Neural cell (in vitro differentiated cells): ENCODE measurements at regions not wholly inside any gene's neighbourhood (a gene's known extent, or its start where the extent isn't known, plus 50 kb on each side); places are given as distances from the start of the nearest gene placed in this dataset.

Experiments used
- CTCF ChIP-seq: fragments of 450-650 bp; IDR thresholded peaks from 2 replicates; pipeline ENCODE4 v1.5.1; 2014; ENCODE audit warnings: antibody characterized with exemption, mild to moderate bottlenecking, moderate library complexity; ENCODE audit not compliant: poor library complexity, severe bottlenecking
- EP300 ChIP-seq: fragments of 450-650 bp; conservative IDR thresholded peaks from 2 replicates; pipeline ENCODE4 v1.6.1; 2014; ENCODE audit warnings: antibody characterized with exemption, mild to moderate bottlenecking, moderate library complexity; ENCODE audit not compliant: poor library complexity, severe bottlenecking
- EZH2 ChIP-seq: fragments of 200-600, 300-800 bp; shearing (Covaris generic), sonication (generic); IDR thresholded peaks from 2 replicates; pipeline ENCODE4 v1.6.1; 2014; ENCODE audit warnings: antibody characterized with exemption, low read length, borderline replicate concordance, mild to moderate bottlenecking; ENCODE audit not compliant: insufficient read depth, poor library complexity, severe bottlenecking
- MXI1 ChIP-seq: fragments of 450-650 bp; conservative IDR thresholded peaks from 2 replicates; pipeline ENCODE4 v1.6.1; 2014; ENCODE audit warnings: antibody characterized with exemption, mild to moderate bottlenecking; ENCODE audit not compliant: poor library complexity, severe bottlenecking
- POLR2AphosphoS5 ChIP-seq: IDR thresholded peaks from 2 replicates; pipeline ENCODE4 v1.6.1; 2012
- RAD21 ChIP-seq: fragments of 450-650 bp; conservative IDR thresholded peaks from 2 replicates; pipeline ENCODE4 v1.6.1; 2014; ENCODE audit warnings: antibody characterized with exemption, mild to moderate bottlenecking, moderate library complexity

GRCh38 chr14:96681829-96682228, 115.4 kb upstream of the VRK1 start:
- TF ChIP-seq EZH2, result no peak
- TF ChIP-seq CTCF, result no peak
- TF ChIP-seq RAD21, result no peak
- TF ChIP-seq POLR2AphosphoS5, result no peak
- TF ChIP-seq EP300, result no peak
- no peak for TF ChIP-seq MXI1
